Muscle of arm (tissue), 1 donor: ENCODE measurements at regions not wholly inside any gene's neighbourhood (a gene's known extent, or its start where the extent isn't known, plus 50 kb on each side); places are given as distances from the start of the nearest gene placed in this dataset.
"Not testable (repeated sequence)": the region's sequence is repeated elsewhere in the genome, so short reads cannot be mapped to it uniquely, and the experiment has no call there.

ENCODE experiments used
- DNase-seq: peaks from one replicate; pipeline ENCODE4 v3.0.0-alpha.2; 2013

GRCh38 chr5:152689250-152689711, 284.2 kb upstream of the NMUR2 start:
- DNase-seq = no peak

DNA sequence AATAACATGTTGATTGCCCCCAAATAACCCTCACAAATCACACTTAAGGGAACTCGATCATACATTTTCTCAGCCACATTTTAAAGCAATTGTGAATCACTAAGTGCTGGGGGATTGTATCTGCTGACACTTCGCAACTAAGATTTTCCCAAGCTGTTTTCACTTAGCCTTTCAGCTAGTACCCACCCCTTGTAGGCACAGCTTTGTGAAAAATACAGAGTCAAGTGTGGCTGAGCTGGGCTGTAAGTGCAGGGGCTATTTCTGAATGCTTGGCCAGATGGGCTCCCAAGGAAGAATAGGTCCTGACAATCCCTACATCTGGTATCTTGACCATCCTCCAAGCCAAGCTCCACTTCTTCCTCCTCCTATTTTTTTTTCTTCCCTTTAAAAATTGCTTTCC, 289.2 kb upstream of the NMUR2 start:
- DNase-seq = no peak

GRCh38 chr5:152701305-152701949, 296.3 kb upstream of the NMUR2 start:
- DNase-seq = no peak

DNA sequence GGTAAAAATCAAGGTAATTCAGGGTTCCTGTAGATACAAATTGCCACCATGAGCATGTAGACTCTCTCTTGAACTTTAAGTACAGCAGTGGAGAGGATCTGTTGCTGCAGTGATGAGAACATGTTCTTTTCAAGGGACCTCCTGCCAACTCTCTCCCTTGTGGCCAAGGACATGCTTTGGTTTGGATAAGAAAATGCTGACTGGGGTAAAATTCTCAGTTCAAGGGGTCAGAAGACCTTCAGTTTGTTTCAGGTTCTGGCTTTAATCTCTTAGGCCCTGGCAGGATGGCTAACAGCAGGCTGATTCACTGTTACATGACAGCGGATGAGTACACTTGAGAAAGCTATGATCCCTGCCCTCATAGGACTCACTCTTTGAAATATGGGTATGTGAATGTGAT, 299.2 kb upstream of the NMUR2 start:
- no peak for DNase-seq

- DNase-seq = no peak
Measured at GRCh38 chr5:152711801-152712388, 306.8 kb upstream of the NMUR2 start.

DNA sequence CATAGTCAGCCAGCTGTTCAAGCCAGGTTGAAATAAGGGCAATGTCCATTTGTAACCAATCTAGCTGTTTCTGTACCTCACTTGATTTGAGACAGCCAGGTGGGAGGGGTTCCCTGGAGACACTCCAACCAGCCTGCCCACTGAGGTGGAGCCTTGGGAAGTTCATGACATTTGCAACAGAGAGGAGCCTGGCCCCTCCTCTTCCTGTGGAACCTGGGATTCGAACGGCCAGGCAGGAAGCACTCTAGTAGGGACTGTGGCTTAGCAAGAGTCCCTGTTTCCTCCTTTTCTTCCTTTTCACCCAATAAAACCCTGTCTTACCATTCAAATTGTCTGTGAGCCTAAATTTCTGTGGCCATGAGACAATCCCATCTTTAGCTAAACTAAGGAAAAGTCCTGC, 312.3 kb upstream of the NMUR2 start:
- no peak for DNase-seq

DNA sequence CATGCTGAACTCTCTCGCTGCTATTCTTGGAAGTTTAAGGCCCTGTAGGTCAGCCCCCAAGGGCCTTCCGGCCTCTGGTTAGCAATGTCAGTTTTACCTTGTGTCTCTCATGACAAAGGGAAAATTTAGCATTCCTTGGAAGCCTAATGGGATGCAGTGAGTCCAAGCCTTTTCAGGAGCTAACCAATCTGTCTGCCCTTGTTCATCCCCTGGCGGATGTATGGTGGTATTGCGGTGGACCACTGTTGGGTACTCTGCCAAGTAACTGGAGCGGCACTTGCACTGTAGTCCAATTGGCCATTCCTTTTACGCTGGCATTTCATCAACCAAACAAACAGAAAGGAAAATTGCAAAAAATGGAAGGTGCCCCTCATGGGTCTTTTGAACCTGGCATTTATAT, 318.4 kb upstream of the NMUR2 start:
- DNase-seq = no peak

GRCh38 chr5:152730176-152730575, 325.1 kb upstream of the NMUR2 start:
- DNase-seq = no peak

DNA sequence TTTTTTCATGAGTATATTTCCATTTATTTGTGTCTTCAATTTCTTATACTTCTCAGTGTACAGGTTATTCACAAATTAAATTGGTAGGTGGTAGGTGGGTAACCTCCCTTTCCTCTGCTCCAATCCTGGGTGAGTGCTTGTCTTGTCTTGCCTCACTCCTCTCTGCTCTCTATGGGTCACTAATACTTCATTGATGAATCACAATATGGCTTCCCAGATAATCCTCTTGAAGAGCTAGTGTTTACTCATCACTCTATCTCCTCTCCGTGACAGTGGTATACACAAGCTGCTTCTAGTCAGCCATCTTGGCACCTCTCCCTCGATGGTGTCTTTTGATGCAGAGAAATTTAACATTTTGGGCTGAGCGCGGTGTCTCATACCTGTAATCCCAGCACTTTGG, 331.8 kb upstream of the NMUR2 start:
- DNase-seq = no peak

- no peak for DNase-seq
Measured at GRCh38 chr5:152739916-152740315, 334.8 kb upstream of the NMUR2 start.

DNA sequence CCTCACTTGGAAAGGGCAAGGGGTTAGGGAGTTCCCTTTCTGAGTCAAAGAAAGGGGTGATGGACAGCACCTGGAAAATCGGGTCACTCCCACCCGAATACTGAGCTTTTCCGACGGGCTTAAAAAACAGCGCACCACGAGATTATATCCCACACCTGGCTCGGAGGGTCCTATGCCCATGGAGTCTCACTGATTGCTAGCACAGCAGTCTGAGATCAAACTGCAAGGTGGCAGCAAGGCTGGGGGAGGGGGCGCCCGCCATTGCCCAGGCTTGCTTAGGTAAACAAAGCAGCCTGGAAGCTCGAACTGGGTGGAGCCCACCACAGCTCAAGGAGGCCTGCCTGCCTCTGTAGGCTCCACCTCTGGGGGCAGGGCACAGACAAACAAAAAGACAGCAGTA, 336.0 kb upstream of the NMUR2 start:
- DNase-seq = not testable (repeated sequence)

- not testable (repeated sequence) for DNase-seq
Measured at GRCh38 chr5:152787709-152788217, 382.7 kb upstream of the NMUR2 start.

GRCh38 chr5:152801886-152802285, 396.8 kb upstream of the NMUR2 start:
- no peak for DNase-seq

DNA sequence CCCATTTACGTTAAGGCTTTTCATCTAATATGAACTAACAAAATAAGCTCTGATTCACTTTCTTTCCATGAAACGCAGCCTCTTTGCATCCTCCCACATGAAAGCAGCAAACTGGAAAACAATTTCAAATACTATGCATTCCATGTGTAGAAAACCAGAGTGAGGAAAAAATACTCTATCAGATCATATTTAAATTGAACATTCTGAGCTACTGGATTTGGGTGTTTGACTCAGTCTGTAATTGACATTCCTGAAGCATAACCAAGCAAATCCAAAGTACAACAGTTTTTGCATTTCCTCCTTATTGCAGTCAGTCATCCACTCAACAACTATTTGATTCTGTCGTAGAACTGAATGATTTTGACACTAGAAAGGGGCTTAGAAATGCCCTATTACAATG, 399.1 kb upstream of the NMUR2 start:
- no peak for DNase-seq

DNA sequence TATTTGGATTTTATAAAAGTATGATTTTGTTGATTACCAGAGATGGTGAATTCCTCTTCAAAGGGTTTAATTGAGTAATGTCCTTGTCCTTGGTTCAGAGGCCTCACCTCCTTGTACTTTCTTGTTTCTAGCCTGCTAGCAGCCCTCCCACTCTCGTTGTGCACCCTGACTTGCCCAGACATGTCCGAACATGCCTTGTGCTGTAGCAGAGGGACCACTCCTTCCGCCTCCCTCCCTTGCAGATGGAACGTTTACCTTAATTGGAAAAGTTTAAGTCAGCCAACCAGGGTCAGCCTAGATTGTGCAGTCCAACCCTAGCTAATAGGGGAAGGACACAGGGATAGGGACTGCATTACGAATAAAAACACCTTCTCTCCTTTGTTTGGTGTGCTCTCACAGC, 406.9 kb upstream of the NMUR2 start:
- DNase-seq = no peak

DNA sequence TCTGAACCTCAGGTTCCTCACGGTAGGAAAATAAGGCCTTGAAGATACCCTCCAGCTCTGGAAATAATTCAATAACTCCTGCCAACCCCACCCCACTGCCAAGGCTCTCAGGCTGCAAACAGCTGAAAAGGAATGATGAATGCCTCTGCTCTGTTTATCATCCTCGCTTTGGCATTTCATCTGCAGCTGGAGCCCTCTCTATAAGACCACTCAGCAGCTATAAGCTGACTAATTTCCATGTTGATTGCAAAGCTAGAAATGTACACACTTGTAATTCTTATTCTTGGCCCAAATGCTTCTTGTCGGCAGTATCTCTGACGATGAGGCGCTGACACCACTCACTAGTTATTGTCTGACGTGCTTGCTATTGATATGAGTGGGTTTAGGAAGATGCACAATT, 408.4 kb upstream of the NMUR2 start:
- peak; percentile 7 for DNase-seq

- no peak for DNase-seq
Measured at GRCh38 chr5:152819891-152820290, 414.8 kb upstream of the NMUR2 start.

GRCh38 chr5:152824316-152824715, 419.2 kb upstream of the NMUR2 start:
- no peak for DNase-seq

- no peak for DNase-seq
Measured at GRCh38 chr5:152838241-152838786, 433.2 kb upstream of the NMUR2 start.

- no peak for DNase-seq
Measured at GRCh38 chr5:152844713-152845112, 439.6 kb upstream of the NMUR2 start.

GRCh38 chr5:152853361-152853760, 448.3 kb upstream of the NMUR2 start:
- DNase-seq = no peak

- DNase-seq = no peak
Measured at GRCh38 chr5:152855441-152855840, 450.4 kb upstream of the NMUR2 start.

- DNase-seq = no peak
Measured at GRCh38 chr5:152861231-152861630, 456.2 kb upstream of the NMUR2 start.

GRCh38 chr5:152864447-152864846, 459.4 kb upstream of the NMUR2 start:
- DNase-seq = peak; percentile 15
